ENCODE measurements at regions not wholly inside any gene's neighbourhood (a gene's known extent, or its start where the extent isn't known, plus 50 kb on each side); places are given as distances from the start of the nearest gene placed in this dataset.
"Not testable (repeated sequence)": the region's sequence is repeated elsewhere in the genome, so short reads cannot be mapped to it uniquely, and the experiment has no call there.

GRCh38 chr10:47670857-47671256 lies 92.5 kb downstream of the SYT15B start:
- not testable (repeated sequence) for H3K4me3 Mint-ChIP-seq; DNase-seq (ENCODE audit: low spot score); H3K36me3 Mint-ChIP-seq (ENCODE audit: low read depth); H3K4me1 Mint-ChIP-seq (ENCODE audit: low read depth); H3K27ac Mint-ChIP-seq; H3K9me3 Mint-ChIP-seq
- H3K27me3 Mint-ChIP-seq (ENCODE audit: low read depth): peaks cover 15% of the 10 kb centered on the region

- H3K27ac Mint-ChIP-seq; H3K4me1 Mint-ChIP-seq (ENCODE audit: low read depth); H3K9me3 Mint-ChIP-seq; DNase-seq (ENCODE audit: low spot score); H3K27me3 Mint-ChIP-seq (ENCODE audit: low read depth); H3K4me3 Mint-ChIP-seq; H3K36me3 Mint-ChIP-seq (ENCODE audit: low read depth): not testable (repeated sequence)
These were observed 101.3 kb downstream of the SYT15B start for GRCh38 chr10:47661955-47662577.

- H3K27ac Mint-ChIP-seq; H3K4me1 Mint-ChIP-seq (ENCODE audit: low read depth); H3K27me3 Mint-ChIP-seq (ENCODE audit: low read depth); H3K9me3 Mint-ChIP-seq; DNase-seq (ENCODE audit: low spot score); H3K36me3 Mint-ChIP-seq (ENCODE audit: low read depth); H3K4me3 Mint-ChIP-seq: not testable (repeated sequence)
These were observed 106.7 kb downstream of the SYT15B start for GRCh38 chr10:47656732-47657131.

- H3K27me3 Mint-ChIP-seq (ENCODE audit: low read depth); H3K4me1 Mint-ChIP-seq (ENCODE audit: low read depth); H3K4me3 Mint-ChIP-seq; H3K27ac Mint-ChIP-seq; H3K36me3 Mint-ChIP-seq (ENCODE audit: low read depth); DNase-seq (ENCODE audit: low spot score); H3K9me3 Mint-ChIP-seq: not testable (repeated sequence)
These were observed 109.2 kb downstream of the SYT15B start for GRCh38 chr10:47654161-47654560.

- H3K27ac Mint-ChIP-seq; H3K36me3 Mint-ChIP-seq (ENCODE audit: low read depth); H3K27me3 Mint-ChIP-seq (ENCODE audit: low read depth); H3K9me3 Mint-ChIP-seq; DNase-seq (ENCODE audit: low spot score); H3K4me3 Mint-ChIP-seq: not testable (repeated sequence)
- H3K4me1 Mint-ChIP-seq (ENCODE audit: low read depth): peaks cover 11% of the 10 kb centered on the region
These were observed 114.8 kb downstream of the SYT15B start for GRCh38 chr10:47648594-47648993.

- not testable (repeated sequence) for H3K4me3 Mint-ChIP-seq; H3K9me3 Mint-ChIP-seq; H3K36me3 Mint-ChIP-seq (ENCODE audit: low read depth); H3K27ac Mint-ChIP-seq; DNase-seq (ENCODE audit: low spot score); H3K27me3 Mint-ChIP-seq (ENCODE audit: low read depth)
- H3K4me1 Mint-ChIP-seq (ENCODE audit: low read depth): peaks cover 11% of the 10 kb centered on the region
These were observed 115.8 kb downstream of the SYT15B start for GRCh38 chr10:47647523-47648101.

- not testable (repeated sequence) for H3K4me3 Mint-ChIP-seq; H3K9me3 Mint-ChIP-seq; H3K27ac Mint-ChIP-seq; H3K36me3 Mint-ChIP-seq (ENCODE audit: low read depth); H3K27me3 Mint-ChIP-seq (ENCODE audit: low read depth)
- H3K4me1 Mint-ChIP-seq (ENCODE audit: low read depth): peaks cover 11% of the 10 kb centered on the region
- DNase-seq (ENCODE audit: low spot score): peak; percentile 14
These were observed 116.6 kb downstream of the SYT15B start for GRCh38 chr10:47646686-47647273.

GRCh38 chr10:47626975-47627374 lies 103.5 kb upstream of the AGAP9 start:
- not testable (repeated sequence) for H3K27ac Mint-ChIP-seq; H3K9me3 Mint-ChIP-seq; H3K27me3 Mint-ChIP-seq (ENCODE audit: low read depth); DNase-seq (ENCODE audit: low spot score); H3K4me1 Mint-ChIP-seq (ENCODE audit: low read depth); H3K36me3 Mint-ChIP-seq (ENCODE audit: low read depth); H3K4me3 Mint-ChIP-seq

- H3K4me1 Mint-ChIP-seq (ENCODE audit: low read depth); H3K9me3 Mint-ChIP-seq; H3K4me3 Mint-ChIP-seq; H3K27me3 Mint-ChIP-seq (ENCODE audit: low read depth); H3K27ac Mint-ChIP-seq; DNase-seq (ENCODE audit: low spot score); H3K36me3 Mint-ChIP-seq (ENCODE audit: low read depth): not testable (repeated sequence)
These were observed 99.3 kb upstream of the AGAP9 start for GRCh38 chr10:47622719-47623118.

GRCh38 chr10:47619300-47620012 lies 96.0 kb upstream of the AGAP9 start:
- H3K4me1 Mint-ChIP-seq (ENCODE audit: low read depth); DNase-seq (ENCODE audit: low spot score); H3K4me3 Mint-ChIP-seq; H3K9me3 Mint-ChIP-seq; H3K27me3 Mint-ChIP-seq (ENCODE audit: low read depth); H3K27ac Mint-ChIP-seq; H3K36me3 Mint-ChIP-seq (ENCODE audit: low read depth): not testable (repeated sequence)

GRCh38 chr10:47609311-47609710 lies 85.9 kb upstream of the AGAP9 start:
- H3K27ac Mint-ChIP-seq; H3K27me3 Mint-ChIP-seq (ENCODE audit: low read depth); H3K9me3 Mint-ChIP-seq; H3K36me3 Mint-ChIP-seq (ENCODE audit: low read depth); H3K4me1 Mint-ChIP-seq (ENCODE audit: low read depth); DNase-seq (ENCODE audit: low spot score); H3K4me3 Mint-ChIP-seq: not testable (repeated sequence)

- not testable (repeated sequence) for DNase-seq (ENCODE audit: low spot score); H3K9me3 Mint-ChIP-seq; H3K27ac Mint-ChIP-seq; H3K4me1 Mint-ChIP-seq (ENCODE audit: low read depth); H3K4me3 Mint-ChIP-seq; H3K27me3 Mint-ChIP-seq (ENCODE audit: low read depth); H3K36me3 Mint-ChIP-seq (ENCODE audit: low read depth)
These were observed 82.6 kb upstream of the AGAP9 start for GRCh38 chr10:47605791-47606773.

GRCh38 chr10:47600604-47601003 lies 77.2 kb upstream of the AGAP9 start:
- not testable (repeated sequence) for H3K9me3 Mint-ChIP-seq

GRCh38 chr10:47600127-47600526 lies 76.7 kb upstream of the AGAP9 start:
- DNase-seq (ENCODE audit: low spot score); H3K4me3 Mint-ChIP-seq; H3K9me3 Mint-ChIP-seq; H3K27ac Mint-ChIP-seq; H3K4me1 Mint-ChIP-seq (ENCODE audit: low read depth); H3K27me3 Mint-ChIP-seq (ENCODE audit: low read depth); H3K36me3 Mint-ChIP-seq (ENCODE audit: low read depth): not testable (repeated sequence)

More at GRCh38 chr10:47600604-47601003, 77.2 kb upstream of the AGAP9 start:
- H3K4me3 Mint-ChIP-seq; DNase-seq (ENCODE audit: low spot score); H3K36me3 Mint-ChIP-seq (ENCODE audit: low read depth); H3K27me3 Mint-ChIP-seq (ENCODE audit: low read depth); H3K4me1 Mint-ChIP-seq (ENCODE audit: low read depth); H3K27ac Mint-ChIP-seq: not testable (repeated sequence)
